Upper lobe of left lung (tissue), 4 donors: ENCODE measurements at regions not wholly inside any gene's neighbourhood (a gene's known extent, or its start where the extent isn't known, plus 50 kb on each side); places are given as distances from the start of the nearest gene placed in this dataset.

Experiments used
- POLR2A ChIP-seq, 4 donors: fragments of 450-650 bp; IDR thresholded peaks; one replicate each; pipeline ENCODE4 v1.5.1; 2016 to 2017; ENCODE audit warnings: antibody characterized with exemption in 4 of 4, mild to moderate bottlenecking in 2 of 4
- POLR2AphosphoS5 ChIP-seq, 2 donors: sonication (generic); formaldehyde crosslinking; IDR thresholded peaks; one replicate each; pipeline ENCODE4 v1.5.1; 2017; ENCODE audit warnings: antibody characterized with exemption in 2 of 2
- TF ChIP-seq, protein P1 (sequence below), 6 experiments: fragments of 450-650 bp in 4 of 6; fragments of 200-600 bp in 2 of 6; sonication (generic) in 2 of 6; IDR thresholded peaks; one replicate each; pipeline ENCODE4 v1.5.1; 2016 to 2019; ENCODE audit warnings: antibody characterized with exemption in 6 of 6

DNA sequence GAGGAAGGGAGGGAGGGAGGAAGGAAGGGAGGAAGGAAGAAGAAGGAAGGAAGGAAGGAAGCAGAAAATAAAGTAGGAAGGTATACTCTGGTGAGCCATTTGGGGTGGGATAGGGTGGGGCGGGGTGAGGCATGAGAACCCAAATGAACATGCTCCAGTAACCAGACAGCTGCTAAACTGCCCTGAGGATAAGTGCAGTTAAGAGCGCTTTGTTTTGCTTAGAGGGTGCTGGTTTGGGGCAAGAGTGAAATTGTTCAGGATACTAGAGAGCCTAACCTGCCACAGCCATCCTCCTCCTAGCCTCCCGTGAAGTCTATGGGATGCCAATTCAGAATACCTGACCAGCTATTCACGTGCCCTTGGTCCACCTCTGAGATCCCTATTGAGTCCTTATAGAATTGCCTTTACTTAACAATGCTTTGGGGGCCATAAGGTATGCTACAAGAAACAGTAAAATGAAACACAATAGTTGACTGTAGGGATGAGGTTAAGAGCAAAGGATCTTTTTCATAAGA, 59.0 kb upstream of the ATF3 start:
- TF ChIP-seq, protein P1, sequence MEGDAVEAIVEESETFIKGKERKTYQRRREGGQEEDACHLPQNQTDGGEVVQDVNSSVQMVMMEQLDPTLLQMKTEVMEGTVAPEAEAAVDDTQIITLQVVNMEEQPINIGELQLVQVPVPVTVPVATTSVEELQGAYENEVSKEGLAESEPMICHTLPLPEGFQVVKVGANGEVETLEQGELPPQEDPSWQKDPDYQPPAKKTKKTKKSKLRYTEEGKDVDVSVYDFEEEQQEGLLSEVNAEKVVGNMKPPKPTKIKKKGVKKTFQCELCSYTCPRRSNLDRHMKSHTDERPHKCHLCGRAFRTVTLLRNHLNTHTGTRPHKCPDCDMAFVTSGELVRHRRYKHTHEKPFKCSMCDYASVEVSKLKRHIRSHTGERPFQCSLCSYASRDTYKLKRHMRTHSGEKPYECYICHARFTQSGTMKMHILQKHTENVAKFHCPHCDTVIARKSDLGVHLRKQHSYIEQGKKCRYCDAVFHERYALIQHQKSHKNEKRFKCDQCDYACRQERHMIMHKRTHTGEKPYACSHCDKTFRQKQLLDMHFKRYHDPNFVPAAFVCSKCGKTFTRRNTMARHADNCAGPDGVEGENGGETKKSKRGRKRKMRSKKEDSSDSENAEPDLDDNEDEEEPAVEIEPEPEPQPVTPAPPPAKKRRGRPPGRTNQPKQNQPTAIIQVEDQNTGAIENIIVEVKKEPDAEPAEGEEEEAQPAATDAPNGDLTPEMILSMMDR (IDR thresholded peaks at IDR 0.05), result no peak
- no peak for TF ChIP-seq POLR2A (IDR thresholded peaks at IDR 0.05)
- no peak for TF ChIP-seq POLR2AphosphoS5 (IDR thresholded peaks at IDR 0.05)
